ENCODE measurements at regions not wholly inside any gene's neighbourhood (a gene's known extent, or its start where the extent isn't known, plus 50 kb on each side); places are given as distances from the start of the nearest gene placed in this dataset.

GRCh38 chr2:105546628-105546974, 147.8 kb upstream of the FHL2 start:
- POLR2A ChIA-PET: no interaction called here
- DNase-seq (ENCODE audit: low spot score) (no peak), ATAC-seq (no peak)
- Mint-ChIP-seq H3K9me3 (no peaks in the 10 kb centered on the region), H3K4me3 (no peak overlapping the region), H3K36me3 (no peaks in the 10 kb centered on the region), H3K27me3 (ENCODE audit: low read depth) (no peaks in the 10 kb centered on the region), H3K4me1 (peaks cover 3% of the 10 kb centered on the region; the same call in 1 of the 2 replicates), H3K27ac (no peak overlapping the region)
- TF ChIP-seq FOXJ3 (CRISPR knock-in tag; IDR thresholded peaks at IDR 0.05; ENCODE audit: borderline replicate concordance): no peak
- no peak for TF ChIP-seq ZNF423 (CRISPR knock-in tag; IDR thresholded peaks at IDR 0.05)
- no peak for TF ChIP-seq MXD4 (CRISPR knock-in tag; IDR thresholded peaks at IDR 0.05; ENCODE audit: borderline replicate concordance)
- no peak for TF ChIP-seq JAZF1 (CRISPR knock-in tag; IDR thresholded peaks at IDR 0.05)
- TF ChIP-seq, protein P1, sequence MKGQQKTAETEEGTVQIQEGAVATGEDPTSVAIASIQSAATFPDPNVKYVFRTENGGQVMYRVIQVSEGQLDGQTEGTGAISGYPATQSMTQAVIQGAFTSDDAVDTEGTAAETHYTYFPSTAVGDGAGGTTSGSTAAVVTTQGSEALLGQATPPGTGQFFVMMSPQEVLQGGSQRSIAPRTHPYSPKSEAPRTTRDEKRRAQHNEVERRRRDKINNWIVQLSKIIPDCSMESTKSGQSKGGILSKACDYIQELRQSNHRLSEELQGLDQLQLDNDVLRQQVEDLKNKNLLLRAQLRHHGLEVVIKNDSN (CRISPR knock-in tag; IDR thresholded peaks at IDR 0.05): no peak
- TF ChIP-seq ATF3 (CRISPR knock-in tag; conservative IDR thresholded peaks at IDR 0.05): no peak
- TF ChIP-seq NFYB (CRISPR knock-in tag; conservative IDR thresholded peaks at IDR 0.05; ENCODE audit: low read depth): no peak
- TF ChIP-seq TEAD1 (CRISPR knock-in tag; IDR thresholded peaks at IDR 0.05): no peak
- TF ChIP-seq NR2C2 (CRISPR knock-in tag; IDR thresholded peaks at IDR 0.05): no peak
- no peak for TF ChIP-seq HMGA2 (CRISPR knock-in tag; IDR thresholded peaks at IDR 0.05)
- TF ChIP-seq, protein P2, sequence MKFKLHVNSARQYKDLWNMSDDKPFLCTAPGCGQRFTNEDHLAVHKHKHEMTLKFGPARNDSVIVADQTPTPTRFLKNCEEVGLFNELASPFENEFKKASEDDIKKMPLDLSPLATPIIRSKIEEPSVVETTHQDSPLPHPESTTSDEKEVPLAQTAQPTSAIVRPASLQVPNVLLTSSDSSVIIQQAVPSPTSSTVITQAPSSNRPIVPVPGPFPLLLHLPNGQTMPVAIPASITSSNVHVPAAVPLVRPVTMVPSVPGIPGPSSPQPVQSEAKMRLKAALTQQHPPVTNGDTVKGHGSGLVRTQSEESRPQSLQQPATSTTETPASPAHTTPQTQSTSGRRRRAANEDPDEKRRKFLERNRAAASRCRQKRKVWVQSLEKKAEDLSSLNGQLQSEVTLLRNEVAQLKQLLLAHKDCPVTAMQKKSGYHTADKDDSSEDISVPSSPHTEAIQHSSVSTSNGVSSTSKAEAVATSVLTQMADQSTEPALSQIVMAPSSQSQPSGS (CRISPR knock-in tag; IDR thresholded peaks at IDR 0.05; ENCODE audit: borderline replicate concordance, low read depth): no peak
- TF ChIP-seq IRF1 (CRISPR knock-in tag; IDR thresholded peaks at IDR 0.05): no peak
- TF ChIP-seq ZBTB21 (CRISPR knock-in tag; IDR thresholded peaks at IDR 0.05; ENCODE audit: borderline replicate concordance): no peak
- TF ChIP-seq, protein P3, sequence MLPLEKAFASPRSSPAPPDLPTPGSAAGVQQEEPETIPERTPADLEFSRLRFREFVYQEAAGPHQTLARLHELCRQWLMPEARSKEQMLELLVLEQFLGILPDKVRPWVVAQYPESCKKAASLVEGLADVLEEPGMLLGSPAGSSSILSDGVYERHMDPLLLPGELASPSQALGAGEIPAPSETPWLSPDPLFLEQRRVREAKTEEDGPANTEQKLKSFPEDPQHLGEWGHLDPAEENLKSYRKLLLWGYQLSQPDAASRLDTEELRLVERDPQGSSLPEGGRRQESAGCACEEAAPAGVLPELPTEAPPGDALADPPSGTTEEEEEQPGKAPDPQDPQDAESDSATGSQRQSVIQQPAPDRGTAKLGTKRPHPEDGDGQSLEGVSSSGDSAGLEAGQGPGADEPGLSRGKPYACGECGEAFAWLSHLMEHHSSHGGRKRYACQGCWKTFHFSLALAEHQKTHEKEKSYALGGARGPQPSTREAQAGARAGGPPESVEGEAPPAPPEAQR (CRISPR knock-in tag; IDR thresholded peaks at IDR 0.05): no peak
- TF ChIP-seq ZNF416 (CRISPR knock-in tag; IDR thresholded peaks at IDR 0.05): no peak
- no peak for TF ChIP-seq ARID4B (CRISPR knock-in tag; IDR thresholded peaks at IDR 0.05; ENCODE audit: borderline replicate concordance)
- TF ChIP-seq, protein P4, sequence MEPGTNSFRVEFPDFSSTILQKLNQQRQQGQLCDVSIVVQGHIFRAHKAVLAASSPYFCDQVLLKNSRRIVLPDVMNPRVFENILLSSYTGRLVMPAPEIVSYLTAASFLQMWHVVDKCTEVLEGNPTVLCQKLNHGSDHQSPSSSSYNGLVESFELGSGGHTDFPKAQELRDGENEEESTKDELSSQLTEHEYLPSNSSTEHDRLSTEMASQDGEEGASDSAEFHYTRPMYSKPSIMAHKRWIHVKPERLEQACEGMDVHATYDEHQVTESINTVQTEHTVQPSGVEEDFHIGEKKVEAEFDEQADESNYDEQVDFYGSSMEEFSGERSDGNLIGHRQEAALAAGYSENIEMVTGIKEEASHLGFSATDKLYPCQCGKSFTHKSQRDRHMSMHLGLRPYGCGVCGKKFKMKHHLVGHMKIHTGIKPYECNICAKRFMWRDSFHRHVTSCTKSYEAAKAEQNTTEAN (CRISPR knock-in tag; IDR thresholded peaks at IDR 0.05): no peak
- TF ChIP-seq CREM (CRISPR knock-in tag; IDR thresholded peaks at IDR 0.05): no peak
- TF ChIP-seq IRF2 (CRISPR knock-in tag; IDR thresholded peaks at IDR 0.05; ENCODE audit: borderline replicate concordance, low read depth): no peak
- CTCF ChIA-PET: interaction anchor here (0.8 to 1.0 kb wide), 4 partner anchors 9 to 52 kb away, joined by 3 to 5 read pairs (median 3); no protein-coding TSS in a partner anchor

Data from WTC11 (cell line).